ENCODE measurements at regions not wholly inside any gene's neighbourhood (a gene's known extent, or its start where the extent isn't known, plus 50 kb on each side); places are given as distances from the start of the nearest gene placed in this dataset.
A peak's percentile ranks its signal among the peaks of the same experiment; 100 is the strongest.

GRCh38 chr10:21092683-21093524 is 195.8 kb upstream of the NEBL start:
- DNase-seq (ENCODE audit: low read depth), result peak; percentile 7

DNA sequence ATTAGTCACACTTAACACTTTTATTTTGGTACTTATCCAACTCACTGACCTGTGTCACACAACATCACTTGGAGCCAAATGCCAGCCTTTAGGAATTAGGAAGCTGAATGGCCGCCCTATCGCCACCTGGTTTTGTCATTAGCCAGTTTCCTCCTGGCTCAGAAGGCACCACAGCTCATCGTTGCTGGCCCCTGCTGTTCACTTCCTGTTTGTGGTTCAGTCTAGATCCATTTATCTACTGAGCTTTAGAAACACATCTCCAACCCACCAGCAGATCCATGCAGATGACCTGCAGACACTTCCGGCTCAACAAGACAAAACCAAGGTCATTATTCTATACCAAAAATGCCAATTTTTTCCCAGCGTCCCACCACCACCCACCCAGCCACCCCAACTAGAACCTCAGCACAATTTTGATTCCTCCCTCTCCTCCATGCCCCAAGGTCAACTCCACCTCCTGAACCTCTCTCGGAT is 193.5 kb upstream of the NEBL start:
- no peak for DNase-seq (ENCODE audit: low read depth)

DNA sequence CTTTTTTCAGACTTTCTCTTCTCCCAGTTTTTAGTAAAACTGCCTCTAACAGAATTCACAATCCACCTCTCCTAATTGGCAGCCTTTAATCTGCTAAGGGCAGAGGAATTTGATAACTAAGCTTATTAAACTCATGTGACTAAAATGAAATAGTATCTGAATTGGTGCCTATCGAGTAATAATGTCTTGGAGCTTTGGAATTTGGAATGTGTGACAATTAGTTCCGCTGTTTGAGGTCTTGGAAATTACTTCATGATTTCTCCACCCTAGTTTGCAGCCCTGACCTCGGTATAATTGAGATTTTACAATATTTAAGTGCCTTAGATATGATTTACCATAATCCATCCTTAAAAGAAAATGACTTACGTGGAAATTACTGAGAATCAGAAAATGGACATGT is 190.4 kb upstream of the NEBL start:
- DNase-seq (ENCODE audit: low read depth), result no peak

DNA sequence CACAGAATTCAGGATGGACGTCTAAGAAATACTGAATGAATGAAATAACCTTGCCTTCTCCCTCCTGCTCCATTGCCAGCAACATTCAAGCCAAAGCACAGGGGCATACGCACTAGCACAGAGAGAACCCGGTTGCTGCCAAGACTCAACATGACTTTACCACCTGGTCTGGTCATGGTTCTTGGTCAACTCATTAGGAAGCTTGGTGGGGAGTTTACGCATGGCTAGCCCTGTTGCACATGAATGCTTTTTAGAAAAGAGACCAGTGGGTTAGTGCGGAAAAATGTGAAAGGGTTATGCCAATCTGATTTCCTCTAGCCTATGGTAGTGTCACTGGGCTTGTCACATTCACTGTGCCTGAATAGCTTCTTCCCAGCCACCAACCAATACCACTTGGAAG is 187.6 kb upstream of the NEBL start:
- no peak for DNase-seq (ENCODE audit: low read depth)

DNA sequence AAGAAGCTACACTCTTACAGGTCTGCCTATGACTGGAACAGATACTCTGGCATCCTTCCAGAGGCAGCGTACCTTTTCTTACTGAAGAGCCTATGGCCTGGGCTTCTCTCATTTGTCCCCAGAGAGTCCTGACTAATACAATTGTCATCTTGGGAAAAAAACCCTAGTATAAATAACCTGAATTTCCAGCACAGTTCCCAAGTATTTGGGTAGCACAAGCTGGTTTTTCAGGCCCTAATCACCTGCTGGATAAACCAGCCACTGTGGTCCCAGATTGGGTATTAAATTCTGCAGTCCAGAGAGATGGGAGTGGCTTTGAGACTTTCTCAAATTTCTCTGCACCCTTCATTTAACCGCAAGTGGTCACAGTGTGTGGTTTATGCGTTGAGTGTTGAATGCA is 186.8 kb upstream of the NEBL start:
- DNase-seq (ENCODE audit: low read depth), result peak; percentile 7

DNA sequence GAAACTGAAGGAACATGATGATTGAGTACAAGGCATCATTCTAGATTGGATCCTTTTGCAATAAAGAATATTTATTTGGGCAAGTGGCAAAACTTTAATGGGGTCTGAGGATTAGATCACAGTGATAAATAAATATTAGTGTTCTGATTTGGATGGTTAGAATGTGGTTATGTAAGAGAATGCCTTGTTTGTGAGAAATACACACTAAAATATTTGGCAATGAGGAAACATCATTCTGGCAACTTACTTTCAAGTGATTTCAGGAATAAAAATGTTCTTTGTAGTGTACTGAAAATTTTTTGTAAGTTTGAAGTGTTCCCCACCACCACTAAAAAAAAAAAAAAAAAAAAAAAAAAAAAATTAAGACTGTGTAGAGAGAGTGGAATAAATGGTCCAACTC is 185.1 kb upstream of the NEBL start:
- no peak for DNase-seq (ENCODE audit: low read depth)

DNA sequence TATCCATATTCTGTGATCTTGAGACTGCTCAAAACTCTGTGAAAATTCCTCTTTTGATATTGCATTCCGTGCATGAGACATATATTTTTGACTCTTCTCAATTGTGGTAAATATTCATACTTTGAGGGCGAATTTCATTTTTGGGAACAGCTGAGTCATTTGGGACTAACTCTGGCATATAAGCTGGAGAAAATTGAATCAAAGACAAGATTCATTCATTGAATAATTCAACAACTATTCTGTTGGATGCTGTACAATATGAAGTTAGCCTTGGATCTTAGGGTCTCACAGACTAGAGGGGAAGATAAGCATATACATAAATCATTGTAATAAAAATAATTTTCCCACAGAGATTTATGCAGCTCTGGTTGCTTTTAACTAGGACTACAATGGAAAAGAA is 183.2 kb upstream of the NEBL start:
- no peak for DNase-seq (ENCODE audit: low read depth)

GRCh38 chr10:21079330-21079658 is 182.2 kb upstream of the NEBL start:
- no peak for DNase-seq (ENCODE audit: low read depth)

DNA sequence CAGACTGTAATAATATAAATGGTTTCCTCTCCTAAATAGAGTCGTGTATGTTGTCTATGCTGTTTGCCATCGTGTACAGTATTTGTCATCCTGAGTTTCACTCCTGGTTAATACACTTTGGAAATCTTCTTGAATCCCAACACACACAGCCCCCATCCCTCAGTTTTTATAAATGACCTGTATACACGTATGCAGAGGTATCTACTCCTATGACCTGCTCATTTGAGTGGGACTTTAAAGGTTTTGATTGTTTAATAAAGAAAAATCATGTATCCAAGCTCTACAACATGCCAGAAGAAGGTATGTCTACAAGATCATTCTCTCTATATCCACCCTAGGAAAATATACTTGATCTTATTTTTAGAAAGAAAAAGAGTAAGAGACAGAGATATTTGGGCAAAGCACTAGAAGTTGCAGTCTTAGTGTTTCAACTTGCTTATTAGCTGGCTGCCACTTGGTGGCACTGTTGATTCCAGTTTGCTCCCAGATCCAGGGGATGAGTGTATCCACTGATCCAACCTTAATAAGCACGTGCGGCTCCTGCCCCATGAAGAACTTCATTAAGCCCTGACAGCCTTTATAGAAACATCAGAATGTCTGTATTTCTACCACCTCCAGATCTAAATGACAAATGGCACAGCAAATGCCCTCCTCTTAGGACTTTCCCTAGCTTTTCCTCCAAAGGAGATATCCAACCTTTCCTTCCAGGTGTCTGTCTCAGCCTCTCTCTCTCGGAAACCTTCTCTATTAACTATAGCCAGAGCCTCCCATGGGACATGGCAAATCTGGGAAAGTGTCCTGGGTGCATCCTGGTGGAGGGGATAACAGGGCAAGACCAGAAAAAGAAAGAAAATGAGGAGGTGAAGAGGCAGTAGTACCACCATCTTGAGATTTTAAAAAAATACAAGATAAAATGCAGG is 181.6 kb upstream of the NEBL start:
- peak; percentile 48 for DNase-seq (ENCODE audit: low read depth)

DNA sequence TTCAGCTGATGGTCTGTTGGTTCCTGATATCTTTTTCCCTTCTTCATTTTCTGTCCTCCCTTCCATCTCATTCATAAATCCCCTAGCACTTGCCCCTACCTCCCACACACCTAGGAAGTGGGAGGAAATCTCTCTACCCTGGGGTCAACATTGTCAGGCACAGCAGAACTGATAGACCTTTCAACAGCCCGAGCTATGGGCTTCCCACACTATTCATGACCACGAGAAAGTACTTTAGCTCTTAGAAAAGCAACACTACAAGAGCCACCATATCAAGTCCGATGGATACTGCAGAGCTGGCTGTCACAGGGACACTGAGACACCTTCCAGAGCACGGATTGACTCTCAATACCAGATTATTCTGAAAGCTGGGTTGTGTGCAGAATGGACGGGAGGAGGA is 180.6 kb upstream of the NEBL start:
- DNase-seq (ENCODE audit: low read depth), result no peak

DNA sequence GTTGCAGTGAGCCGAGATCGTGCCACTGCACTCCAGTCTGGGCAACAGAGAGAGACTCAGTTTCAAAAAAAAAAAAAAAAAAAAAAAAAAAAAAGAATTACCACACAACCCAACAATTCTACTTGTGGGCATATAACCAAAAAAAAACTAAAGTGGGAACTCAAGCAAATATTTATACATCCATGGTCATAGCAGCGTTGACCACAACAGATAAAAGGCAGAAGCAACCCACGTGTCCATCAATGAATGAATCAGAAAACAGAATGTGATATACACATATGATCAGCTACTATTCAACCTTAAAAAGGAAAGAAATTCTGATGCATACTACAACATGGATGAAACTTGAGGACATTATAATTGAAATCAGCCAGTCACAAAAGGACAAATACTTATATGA is 179.3 kb upstream of the NEBL start:
- DNase-seq (ENCODE audit: low read depth), result no peak

DNA sequence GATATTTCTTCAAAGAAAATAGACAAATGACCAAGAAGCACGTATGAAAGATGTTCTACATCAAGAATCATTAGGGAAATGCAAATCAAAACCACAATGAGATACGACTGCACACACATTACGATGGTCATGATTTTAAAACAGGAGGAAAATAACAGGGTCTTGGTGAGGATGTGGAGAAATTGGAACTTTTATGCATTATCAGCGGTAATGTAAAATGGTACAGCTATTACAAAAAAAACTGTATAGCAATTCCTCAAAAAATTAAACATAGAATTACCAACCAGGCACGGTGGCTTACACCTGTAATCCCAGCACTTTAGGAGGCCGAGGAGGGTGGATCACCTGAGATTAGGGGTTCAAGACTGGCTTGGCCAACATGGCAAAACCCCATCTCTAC is 178.8 kb upstream of the NEBL start:
- DNase-seq (ENCODE audit: low read depth), result no peak

- no peak for DNase-seq (ENCODE audit: low read depth)
Measured at GRCh38 chr10:21071001-21071673, 174.0 kb upstream of the NEBL start.

DNA sequence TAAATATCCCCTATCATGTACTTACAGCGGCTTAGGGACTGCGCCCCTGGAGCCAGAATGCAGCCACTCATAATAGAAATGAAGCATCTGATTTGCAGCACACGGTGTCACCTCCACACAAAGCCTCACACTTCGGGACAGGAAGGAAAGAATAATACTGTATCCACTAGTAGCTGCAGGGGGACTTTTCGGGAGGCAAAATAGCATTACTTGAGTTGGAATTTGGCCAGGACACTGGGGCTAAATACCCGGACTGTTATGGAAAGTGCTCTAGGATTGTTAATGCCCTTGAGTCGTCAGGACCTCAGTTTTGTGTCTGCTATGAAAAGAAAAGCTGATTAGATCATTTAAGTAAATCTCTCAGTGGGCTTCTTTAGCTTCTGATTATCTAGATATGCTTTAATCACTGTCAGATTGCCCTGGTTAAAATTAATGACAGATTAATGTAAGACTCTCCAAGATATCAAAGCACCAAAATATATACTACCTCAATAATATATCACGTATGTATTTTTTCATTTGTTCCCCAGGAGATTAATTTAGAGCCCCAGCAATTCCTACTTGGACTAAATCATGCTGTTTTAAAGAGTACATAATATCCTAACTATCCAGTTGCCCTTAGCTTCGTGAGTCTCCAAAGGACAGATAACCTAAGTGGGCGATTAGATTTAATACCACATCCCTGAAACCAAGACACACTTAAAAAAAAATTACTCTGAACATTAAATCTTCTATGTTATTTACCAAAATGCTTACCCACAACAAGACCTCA is 173.0 kb upstream of the NEBL start:
- no peak for DNase-seq (ENCODE audit: low read depth)

DNA sequence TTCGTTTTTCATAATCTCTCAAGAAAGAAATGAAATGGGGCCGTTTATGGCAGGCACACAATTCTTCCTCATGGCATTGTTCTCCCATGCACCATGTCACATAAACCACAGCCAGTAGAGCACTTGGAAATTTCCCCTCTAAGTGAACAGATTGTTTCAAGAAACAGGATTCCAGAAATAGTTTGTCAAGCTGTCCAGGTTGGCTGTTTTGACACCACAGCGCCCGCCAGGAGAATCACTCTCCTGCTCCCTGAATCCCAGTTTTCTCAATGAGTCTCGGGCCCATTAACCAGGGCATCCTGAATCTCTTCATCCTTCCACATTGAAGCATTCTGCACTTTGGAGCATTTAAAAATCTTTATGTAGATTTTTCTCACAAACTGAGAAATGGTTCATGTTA is 172.2 kb upstream of the NEBL start:
- no peak for DNase-seq (ENCODE audit: low read depth)

DNA sequence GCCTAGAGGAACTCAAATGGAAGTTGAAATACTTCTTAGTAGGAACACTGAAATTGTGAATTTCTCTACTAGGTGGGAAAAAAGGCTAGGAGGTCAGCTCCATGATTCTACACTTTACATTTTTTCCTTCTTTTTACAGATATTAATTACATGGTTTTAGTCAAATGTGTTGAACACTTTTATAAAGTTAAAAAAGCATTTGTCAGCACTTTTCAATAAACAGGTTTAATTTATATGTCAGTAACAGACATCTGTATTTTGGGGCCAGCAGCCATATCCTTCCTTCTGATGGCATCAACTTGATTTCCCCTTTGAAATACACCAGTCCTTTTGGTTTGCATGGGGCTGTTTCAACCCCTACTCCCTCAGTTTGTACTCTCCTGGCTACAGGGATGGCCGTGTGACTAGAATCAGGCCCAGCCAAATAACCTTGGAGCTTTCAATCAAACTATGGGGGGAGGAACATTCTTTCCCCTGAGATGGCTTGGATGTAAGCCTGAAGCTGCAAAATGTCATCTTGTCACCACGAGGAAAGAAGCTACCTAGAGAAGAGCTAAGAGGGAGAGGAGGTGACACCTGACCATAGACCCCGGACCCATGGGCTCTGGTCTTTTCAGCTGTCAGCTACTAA is 171.0 kb upstream of the NEBL start:
- DNase-seq (ENCODE audit: low read depth), result no peak

GRCh38 chr10:21065621-21066248 is 168.6 kb upstream of the NEBL start:
- DNase-seq (ENCODE audit: low read depth), result no peak

DNA sequence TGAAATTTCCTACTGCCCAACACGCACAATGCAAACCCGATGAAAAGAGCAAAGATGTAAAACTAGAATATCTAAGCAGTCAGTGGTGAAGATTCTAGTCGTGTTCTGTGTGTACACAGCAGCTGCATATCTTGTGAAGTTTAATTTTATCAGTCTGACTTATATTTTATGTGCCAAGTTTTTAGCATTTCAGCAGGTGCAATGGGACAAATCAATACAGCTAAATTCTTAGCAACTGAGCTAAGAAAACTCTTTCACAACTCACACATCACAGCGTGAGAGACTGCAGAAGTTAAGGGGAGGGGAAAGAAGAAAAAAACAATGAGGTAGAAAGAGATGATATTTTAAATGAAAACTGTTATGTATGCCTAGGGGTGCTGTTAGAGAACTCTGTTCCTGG is 164.9 kb upstream of the NEBL start:
- DNase-seq (ENCODE audit: low read depth), result no peak

- no peak for DNase-seq (ENCODE audit: low read depth)
Measured at GRCh38 chr10:21061184-21061583, 164.1 kb upstream of the NEBL start.

DNA sequence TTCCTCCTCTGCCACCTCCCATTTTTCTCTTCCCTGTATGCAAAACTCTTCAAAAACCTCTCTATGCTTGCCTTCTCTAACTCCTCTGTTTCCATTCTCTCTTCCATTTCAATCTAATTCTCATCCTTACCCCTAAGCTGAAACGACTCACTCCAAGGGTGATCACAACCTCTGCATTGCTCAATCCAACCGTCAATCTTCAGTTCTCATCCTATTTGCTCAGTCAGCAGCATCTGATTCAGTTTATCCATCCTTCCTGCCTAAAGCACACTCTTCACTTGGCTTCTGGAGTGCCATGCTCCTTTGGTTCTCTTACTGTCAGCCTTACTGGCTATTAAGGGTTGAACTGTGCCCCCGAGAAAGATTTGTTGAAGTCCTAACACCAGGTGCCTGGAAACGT is 163.5 kb upstream of the NEBL start:
- no peak for DNase-seq (ENCODE audit: low read depth)

DNA sequence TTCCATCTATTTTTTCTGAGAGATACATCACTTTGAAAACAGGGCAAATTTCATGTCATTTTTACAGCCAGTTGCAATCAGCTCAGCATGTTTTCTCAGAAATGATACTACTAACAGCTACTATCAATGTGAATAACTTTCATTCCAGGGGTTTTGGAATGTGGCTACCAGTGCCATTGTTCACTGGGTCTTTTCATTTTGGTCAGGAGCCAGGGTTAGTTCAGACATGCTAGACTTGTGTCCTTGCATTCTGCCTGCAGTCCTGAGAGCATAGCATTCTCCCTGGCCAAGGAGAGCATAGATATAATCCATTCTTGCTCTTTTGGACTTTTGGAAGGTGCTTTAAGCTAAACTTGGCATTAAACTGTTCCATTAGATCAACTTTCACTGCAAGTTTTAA is 160.9 kb upstream of the NEBL start:
- no peak for DNase-seq (ENCODE audit: low read depth)

All from M059J (cell line).